IMR-90 (cell line): ENCODE measurements at regions not wholly inside any gene's neighbourhood (a gene's known extent, or its start where the extent isn't known, plus 50 kb on each side); places are given as distances from the start of the nearest gene placed in this dataset.

Experiments
- ATAC-seq: fragments of 200-7000 bp; cut with Tn5 transposase; 2 replicates; pipeline ENCODE4 v1.9.1; 2020; ENCODE audit warnings: low read depth, mild to moderate bottlenecking, moderate library complexity
- BruUV-seq: library from RNA; stranded (reverse); fragments of 400-500 nt; replicated peaks from 2 replicates; lab custom pipeline; 2021; lab: Mats Ljungman, UMichigan
- CTCF ChIA-PET: fragments of 300-600 bp; formaldehyde crosslinking; extraction: SDS; loops from one replicate; lab custom pipeline; 2021; ENCODE audit warnings: antibody characterized with exemption; lab: Yijun Ruan, JAX
- POLR2A ChIA-PET: fragments of 300-600 bp; sonication (Branson Sonifier 250); formaldehyde crosslinking; loops from one replicate; lab custom pipeline; 2022; ENCODE audit warnings: antibody characterized with exemption; ENCODE audit not compliant: unreplicated experiment; lab: Charles Lee
- DNase-seq: peaks from one replicate; pipeline ENCODE4 v3.0.0; 2013
- H2AFZ ChIP-seq: replicated peaks from 2 replicates; pipeline ENCODE3; 2013; ENCODE audit warnings: low read length, mild to moderate bottlenecking; ENCODE audit not compliant: poor library complexity
- H2AK5ac ChIP-seq: 2 replicates; pipeline ENCODE4 v1.6.1; 2013; ENCODE audit warnings: low read depth, low read length, inconsistent platforms
- H2AK9ac ChIP-seq: replicated peaks from 2 replicates; pipeline ENCODE3; 2013; ENCODE audit warnings: mild to moderate bottlenecking, low read depth, low read length, moderate library complexity; ENCODE audit not compliant: poor library complexity
- H2BK120ac ChIP-seq: 2 replicates; pipeline ENCODE4 v1.6.1; 2013; ENCODE audit warnings: low read depth, low read length, inconsistent platforms
- H2BK15ac ChIP-seq: 3 replicates; pipeline ENCODE4 v1.6.1; 2013; ENCODE audit warnings: low read depth, low read length, inconsistent platforms
- H2BK20ac ChIP-seq: 2 replicates; pipeline ENCODE4 v1.6.1; 2013; ENCODE audit warnings: low read depth, mild to moderate bottlenecking, inconsistent platforms, low read length, moderate library complexity
- H2BK5ac ChIP-seq: 2 replicates; pipeline ENCODE4 v1.6.1; 2013; ENCODE audit warnings: mild to moderate bottlenecking, low read depth, low read length, inconsistent platforms; ENCODE audit not compliant: poor library complexity, severe bottlenecking
- H3K14ac ChIP-seq: replicated peaks from 2 replicates; pipeline ENCODE4 v1.6.1; 2013; ENCODE audit warnings: low read depth, low read length, inconsistent platforms
- H3K18ac ChIP-seq: 2 replicates; pipeline ENCODE4 v1.6.1; 2013; ENCODE audit warnings: low read depth, low read length, control low read depth
- H3K23ac ChIP-seq: 2 replicates; pipeline ENCODE4 v1.6.1; 2013; ENCODE audit warnings: low read depth, low read length, inconsistent platforms
- H3K27ac ChIP-seq: 2 replicates; pipeline ENCODE4 v1.5.1; 2013; ENCODE audit warnings: mild to moderate bottlenecking, control low read depth, low read length; ENCODE audit not compliant: insufficient read depth
- H3K27me3 ChIP-seq: 2 replicates; pipeline ENCODE4 v1.6.1; 2013; ENCODE audit warnings: low read length; ENCODE audit not compliant: control insufficient read depth, insufficient read depth
- H3K36me3 ChIP-seq: 2 replicates; pipeline ENCODE4 v1.6.1; 2013; ENCODE audit warnings: low read length, mixed read lengths; ENCODE audit not compliant: control insufficient read depth, insufficient read depth
- H3K4ac ChIP-seq: 2 replicates; pipeline ENCODE4 v1.6.1; 2013; ENCODE audit warnings: low read depth, low read length, inconsistent platforms
- H3K4me1 ChIP-seq: 2 replicates; pipeline ENCODE4 v1.6.1; 2013; ENCODE audit warnings: low read length, mixed read lengths; ENCODE audit not compliant: control insufficient read depth, insufficient read depth
- H3K4me2 ChIP-seq: 2 replicates; pipeline ENCODE4 v1.6.1; 2013; ENCODE audit warnings: low read depth, mild to moderate bottlenecking, control low read depth, low read length, moderate library complexity
- H3K4me3 ChIP-seq: 2 replicates; pipeline ENCODE4 v1.5.1; 2013; ENCODE audit warnings: low read depth, mild to moderate bottlenecking, control low read depth, low read length, moderate library complexity; ENCODE audit not compliant: insufficient read depth
- H3K56ac ChIP-seq: 2 replicates; pipeline ENCODE4 v1.6.1; 2013; ENCODE audit warnings: low read length, inconsistent platforms; ENCODE audit not compliant: insufficient read depth; ENCODE audit errors: extremely low read depth
- H3K79me1 ChIP-seq, 2 experiments: 2 replicates each; pipeline ENCODE4 v1.6.1; 2013; ENCODE audit warnings: low read length in 2 of 2, inconsistent platforms in 1 of 2, low read depth in 1 of 2
- H3K9ac ChIP-seq: 2 replicates; pipeline ENCODE4 v1.6.1; 2013; ENCODE audit warnings: low read depth, low read length, control low read depth
- H3K9me1 ChIP-seq: 2 replicates; pipeline ENCODE4 v1.6.1; 2013; ENCODE audit warnings: low read length, inconsistent platforms; ENCODE audit not compliant: insufficient read depth
- H3K9me3 ChIP-seq: 2 replicates; pipeline ENCODE4 v1.6.1; 2013; ENCODE audit warnings: low read length; ENCODE audit not compliant: control insufficient read depth, insufficient read depth
- H4K20me1 ChIP-seq: 2 replicates; pipeline ENCODE4 v1.6.1; 2013; ENCODE audit warnings: low read length, inconsistent platforms; ENCODE audit not compliant: insufficient read depth
- H4K5ac ChIP-seq: 2 replicates; pipeline ENCODE4 v1.6.1; 2013; ENCODE audit warnings: mild to moderate bottlenecking, low read depth, low read length, control low read depth
- H4K8ac ChIP-seq, 2 experiments: 2 replicates each; pipeline ENCODE4 v1.6.1; 2013; ENCODE audit warnings: low read depth in 2 of 2, low read length in 2 of 2, control low read depth in 1 of 2, inconsistent platforms in 1 of 2
- H4K91ac ChIP-seq: 2 replicates; pipeline ENCODE4 v1.6.1; 2013; ENCODE audit warnings: low read depth, low read length, inconsistent platforms; ENCODE audit not compliant: insufficient read depth
- BHLHE40 ChIP-seq: fragments of 150-350 bp; IDR thresholded peaks from 2 replicates; pipeline ENCODE4 v1.6.1; 2016; ENCODE audit warnings: mild to moderate bottlenecking, low read depth, low read length
- CEBPB ChIP-seq: IDR thresholded peaks from 2 replicates; pipeline ENCODE4 v1.6.1; 2012; ENCODE audit warnings: low read depth, low read length, improper control_type of control experiment
- FOS ChIP-seq: fragments of 150-350 bp; IDR thresholded peaks from 2 replicates; pipeline ENCODE4 v1.6.1; 2016; ENCODE audit warnings: low read depth, low read length
- MAFK ChIP-seq: IDR thresholded peaks from 2 replicates; pipeline ENCODE4 v1.6.1; 2012; ENCODE audit warnings: low read depth, low read length, improper control_type of control experiment
- RAD21 ChIP-seq: IDR thresholded peaks from 2 replicates; pipeline ENCODE4 v1.6.1; 2012; ENCODE audit warnings: low read length, improper control_type of control experiment
- RCOR1 ChIP-seq: IDR thresholded peaks from 2 replicates; pipeline ENCODE4 v1.6.1; 2012; ENCODE audit warnings: mild to moderate bottlenecking, low read length, improper control_type of control experiment; ENCODE audit not compliant: insufficient replicate concordance
- RFX5 ChIP-seq: IDR thresholded peaks from 2 replicates; pipeline ENCODE4 v1.8.0; 2012; ENCODE audit warnings: low read depth, mild to moderate bottlenecking, low read length, moderate library complexity
- SMC3 ChIP-seq: fragments of 150-350 bp; IDR thresholded peaks from 2 replicates; pipeline ENCODE4 v1.6.1; 2016; ENCODE audit warnings: low read depth, mild to moderate bottlenecking, antibody characterized with exemption, low read length, moderate library complexity
- WGBS, 2 experiments: methylation state at CpG; one replicate each; pipeline versions ENCODE4 v1.1.5 to v1.1.7; 2013; ENCODE audit warnings: missing lambda C conversion rate in 2 of 2; ENCODE audit not compliant: insufficient read length in 1 of 2; ENCODE audit errors: extremely low coverage in 2 of 2; 5-methylcytosine and 5-hydroxymethylcytosine counted together
- dilution Hi-C: fragments of 300-500 bp; cut with HindIII; formaldehyde crosslinking; loops from one replicate; pipeline ENCODE4 v1.14.3; 2018; ENCODE audit warnings: low sequenced_read_pairs; ENCODE audit not compliant: unreplicated experiment
- in situ Hi-C: fragments of 300-500 bp; cut with MboI; formaldehyde crosslinking; loops from 3 replicates; pipeline ENCODE4 v1.14.3; 2019; ENCODE audit warnings: low sequenced_read_pairs, inconsistent platforms, mixed read lengths
- intact Hi-C: fragments of 100-400 bp; cut with micrococcal nuclease; formaldehyde crosslinking; loops from 2 replicates; pipeline ENCODE4 v1.10.0; 2022
- TF ChIP-seq, protein P1 (sequence below): conservative IDR thresholded peaks from 2 replicates; pipeline ENCODE4 v1.5.1; 2012; ENCODE audit warnings: mild to moderate bottlenecking, low read depth, low read length, improper control_type of control experiment
- TF ChIP-seq, protein P2 (sequence below): fragments of 150-350 bp; IDR thresholded peaks from 2 replicates; pipeline ENCODE4 v1.6.1; 2017; ENCODE audit warnings: mild to moderate bottlenecking, antibody characterized with exemption, low read length, low read depth

GRCh38 chr1:101122452-101123166, 97.0 kb upstream of the DPH5 start:
- H3K9me1 ChIP-seq = no peaks in the 10 kb centered on the region
- no peak for TF ChIP-seq CEBPB
- TF ChIP-seq RAD21 = no peak
- no peak for TF ChIP-seq RCOR1
- TF ChIP-seq BHLHE40 = no peak
- TF ChIP-seq, protein P1, sequence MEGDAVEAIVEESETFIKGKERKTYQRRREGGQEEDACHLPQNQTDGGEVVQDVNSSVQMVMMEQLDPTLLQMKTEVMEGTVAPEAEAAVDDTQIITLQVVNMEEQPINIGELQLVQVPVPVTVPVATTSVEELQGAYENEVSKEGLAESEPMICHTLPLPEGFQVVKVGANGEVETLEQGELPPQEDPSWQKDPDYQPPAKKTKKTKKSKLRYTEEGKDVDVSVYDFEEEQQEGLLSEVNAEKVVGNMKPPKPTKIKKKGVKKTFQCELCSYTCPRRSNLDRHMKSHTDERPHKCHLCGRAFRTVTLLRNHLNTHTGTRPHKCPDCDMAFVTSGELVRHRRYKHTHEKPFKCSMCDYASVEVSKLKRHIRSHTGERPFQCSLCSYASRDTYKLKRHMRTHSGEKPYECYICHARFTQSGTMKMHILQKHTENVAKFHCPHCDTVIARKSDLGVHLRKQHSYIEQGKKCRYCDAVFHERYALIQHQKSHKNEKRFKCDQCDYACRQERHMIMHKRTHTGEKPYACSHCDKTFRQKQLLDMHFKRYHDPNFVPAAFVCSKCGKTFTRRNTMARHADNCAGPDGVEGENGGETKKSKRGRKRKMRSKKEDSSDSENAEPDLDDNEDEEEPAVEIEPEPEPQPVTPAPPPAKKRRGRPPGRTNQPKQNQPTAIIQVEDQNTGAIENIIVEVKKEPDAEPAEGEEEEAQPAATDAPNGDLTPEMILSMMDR = no peak
- TF ChIP-seq, protein P2, sequence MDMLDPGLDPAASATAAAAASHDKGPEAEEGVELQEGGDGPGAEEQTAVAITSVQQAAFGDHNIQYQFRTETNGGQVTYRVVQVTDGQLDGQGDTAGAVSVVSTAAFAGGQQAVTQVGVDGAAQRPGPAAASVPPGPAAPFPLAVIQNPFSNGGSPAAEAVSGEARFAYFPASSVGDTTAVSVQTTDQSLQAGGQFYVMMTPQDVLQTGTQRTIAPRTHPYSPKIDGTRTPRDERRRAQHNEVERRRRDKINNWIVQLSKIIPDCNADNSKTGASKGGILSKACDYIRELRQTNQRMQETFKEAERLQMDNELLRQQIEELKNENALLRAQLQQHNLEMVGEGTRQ = no peak
- no peak for TF ChIP-seq RFX5
- TF ChIP-seq FOS = no peak
- TF ChIP-seq SMC3 = no peak
- TF ChIP-seq MAFK = no peak
- no peaks in the 10 kb centered on the region for H4K20me1 ChIP-seq
- H3K79me1 ChIP-seq = no peaks in the 10 kb centered on the region
- H4K8ac ChIP-seq = no peak overlapping the region
- no peak overlapping the region for H4K91ac ChIP-seq
- in situ Hi-C loops (no loop called here), intact Hi-C loops (no loop called here), dilution Hi-C loops (no loop called here)
- H3K23ac ChIP-seq = no peak overlapping the region
- no peaks in the 10 kb centered on the region for H3K9me3 ChIP-seq
- no peaks in the 10 kb centered on the region for H3K36me3 ChIP-seq
- H3K27me3 ChIP-seq = no peaks in the 10 kb centered on the region
- no peak overlapping the region for H2BK20ac ChIP-seq
- ChIA-PET POLR2A (no interaction called here), CTCF (interaction anchor here (1.4 kb wide), 1 partner anchor 9 kb away, joined by 3 read pairs; no protein-coding TSS in a partner anchor)
- H3K4ac ChIP-seq = no peak overlapping the region
- H3K4me2 ChIP-seq = no peak overlapping the region
- H2BK5ac ChIP-seq = no peak overlapping the region
- no peak overlapping the region for H2BK120ac ChIP-seq
- no peak for ATAC-seq
- H2AK9ac ChIP-seq = no peak overlapping the region
- H3K9ac ChIP-seq = no peak overlapping the region
- H3K4me3 ChIP-seq = no peak overlapping the region
- no peaks in the 10 kb centered on the region for H3K4me1 ChIP-seq
- no TSS peak for BruUV-seq
- H3K27ac ChIP-seq = no peak overlapping the region
- no peak overlapping the region for H3K18ac ChIP-seq
- H2AK5ac ChIP-seq = no peak overlapping the region
- H2AFZ ChIP-seq = no peak overlapping the region
- no peak overlapping the region for H3K14ac ChIP-seq
- H3K56ac ChIP-seq = no peak overlapping the region
- no peak for DNase-seq
- H4K5ac ChIP-seq = no peak overlapping the region
- H2BK15ac ChIP-seq = no peak overlapping the region
- no CpG with 5 or more reads among the region's 8 CpGs for WGBS, 2 experiments
